GM19043 (cell line): ENCODE measurements at regions not wholly inside any gene's neighbourhood (a gene's known extent, or its start where the extent isn't known, plus 50 kb on each side); places are given as distances from the start of the nearest gene placed in this dataset.
"Not testable (repeated sequence)": the region's sequence is repeated elsewhere in the genome, so short reads cannot be mapped to it uniquely, and the experiment has no call there.

Source experiments
- ATAC-seq: cut with Tn5 transposase; IDR thresholded peaks from one replicate; pipeline ENCODE4 v1.9.1; 2021; ENCODE audit warnings: low read depth; ENCODE audit not compliant: unreplicated experiment

GRCh38 chr11:96964661-96965060 lies 574.8 kb downstream of the JRKL start:
- no peak for ATAC-seq

DNA sequence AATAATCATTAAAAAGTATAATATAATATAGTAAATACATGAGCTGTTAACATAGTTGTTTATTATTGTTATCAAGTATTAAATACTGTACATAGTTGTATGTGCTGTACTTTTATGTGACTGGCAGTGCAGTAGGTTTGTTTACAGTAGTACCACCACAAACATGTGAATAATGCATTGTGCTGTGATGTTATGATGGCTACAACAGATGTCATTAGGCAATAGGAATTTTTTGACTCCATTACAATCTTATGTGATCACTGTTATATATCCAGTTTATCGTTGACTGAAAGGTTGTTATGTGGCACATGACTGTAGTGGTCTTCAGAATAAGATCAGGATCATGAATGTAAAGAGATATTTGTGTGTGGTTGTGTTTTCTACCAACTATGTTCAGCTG lies 577.8 kb downstream of the JRKL start:
- no peak for ATAC-seq

DNA sequence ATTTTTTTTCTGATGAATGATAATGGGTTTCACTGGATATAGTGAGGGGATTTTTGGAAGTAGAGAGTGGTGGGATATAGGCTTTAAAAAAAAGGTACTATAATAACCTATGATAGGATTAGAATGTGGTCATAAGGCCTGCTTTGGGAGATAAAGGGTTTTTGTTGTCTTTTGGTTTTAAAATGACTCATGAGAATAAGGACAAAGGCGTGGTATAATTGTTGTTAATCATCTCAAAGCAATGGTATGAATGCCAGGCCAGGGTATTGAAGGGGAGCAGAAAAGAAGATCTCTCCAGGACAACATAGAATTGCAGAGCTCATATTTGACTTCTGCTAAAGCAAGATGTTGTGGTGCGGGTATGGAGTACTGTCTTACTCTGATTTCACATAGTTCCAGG lies 579.4 kb downstream of the JRKL start:
- ATAC-seq: no peak

GRCh38 chr11:96978751-96979150 lies 588.9 kb downstream of the JRKL start:
- ATAC-seq: no peak

DNA sequence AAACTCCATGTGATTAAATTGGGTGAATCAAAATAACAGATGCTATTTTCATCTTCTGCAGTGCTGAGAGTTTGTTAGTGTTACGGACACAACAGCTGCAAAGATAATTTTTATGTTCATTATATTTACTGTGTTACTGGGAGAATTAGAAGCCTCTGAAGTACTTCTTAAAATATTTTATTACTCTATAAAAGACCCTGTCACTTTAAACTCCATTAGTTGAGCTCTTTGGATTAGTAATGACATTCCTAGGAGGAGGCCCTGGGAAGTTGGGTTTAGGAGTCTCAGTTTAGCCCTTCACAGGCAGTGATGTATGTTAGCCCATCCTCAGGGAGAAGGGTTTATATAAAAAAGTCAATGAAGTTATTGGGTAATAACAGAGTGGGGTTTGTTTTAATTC lies 596.7 kb downstream of the JRKL start:
- ATAC-seq: no peak

- ATAC-seq: no peak
Measured at GRCh38 chr11:96990914-96991313, 601.1 kb downstream of the JRKL start.

DNA sequence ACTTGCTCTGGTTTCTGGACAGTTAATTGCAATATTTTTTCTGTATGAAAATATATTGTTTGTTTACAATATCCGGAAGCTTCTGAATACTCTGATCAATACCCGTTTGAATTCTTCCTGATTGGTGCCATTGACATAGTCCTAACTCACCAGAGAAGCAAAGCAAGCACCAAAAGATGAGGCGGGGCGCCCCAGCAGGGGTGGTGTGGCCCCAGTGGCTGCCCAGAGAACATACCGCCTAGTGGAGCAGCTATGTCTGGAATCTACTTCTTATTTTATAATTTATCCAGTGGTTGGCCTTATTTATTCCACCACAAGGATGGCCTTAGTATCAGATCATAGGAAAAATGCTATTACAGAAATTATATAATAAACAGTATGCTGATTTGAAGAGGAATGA lies 610.7 kb downstream of the JRKL start:
- no peak for ATAC-seq

- ATAC-seq: no peak
Measured at GRCh38 chr11:97007283-97007682, 617.5 kb downstream of the JRKL start.

- ATAC-seq: no peak
Measured at GRCh38 chr11:97009613-97010012, 619.8 kb downstream of the JRKL start.

DNA sequence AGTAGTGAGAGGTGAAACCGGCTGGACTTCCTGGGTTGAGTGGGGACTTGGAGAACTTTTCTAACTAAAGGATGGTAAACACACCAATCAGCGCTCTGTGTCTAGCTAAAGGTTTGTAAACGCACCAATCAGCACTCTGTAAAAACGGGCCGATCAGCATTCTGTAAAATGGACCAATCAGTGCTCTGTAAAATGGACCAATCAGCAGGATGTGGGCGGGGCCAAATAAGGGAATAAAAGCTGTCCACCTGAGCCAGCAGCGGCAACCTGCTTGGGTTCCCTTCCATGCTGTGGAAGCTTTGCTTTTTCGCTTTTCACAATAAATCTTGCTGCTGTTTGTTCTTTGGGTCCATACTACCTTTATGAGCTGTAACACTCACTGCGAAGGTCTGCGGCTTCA lies 621.2 kb downstream of the JRKL start:
- ATAC-seq: not testable (repeated sequence)

DNA sequence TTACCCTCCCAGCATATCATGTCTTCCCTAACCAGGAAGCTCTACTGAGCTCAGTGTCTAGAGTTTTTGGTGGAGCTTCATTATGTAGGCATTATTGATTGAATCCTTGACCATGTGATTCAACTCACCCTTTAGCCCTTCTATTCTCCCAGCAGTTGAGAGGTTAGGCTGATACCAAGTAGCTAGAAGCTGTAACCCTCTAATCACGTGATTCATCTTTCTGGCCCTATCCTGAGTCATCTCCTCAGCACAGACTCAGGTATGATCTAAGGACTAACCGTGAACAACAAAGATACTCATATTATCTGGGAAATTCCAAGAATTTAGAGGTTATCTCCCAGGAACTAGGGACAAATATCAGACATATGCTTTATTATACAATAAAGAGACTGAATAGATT lies 625.5 kb downstream of the JRKL start:
- no peak for ATAC-seq

- ATAC-seq: no peak
Measured at GRCh38 chr11:97019305-97019704, 629.5 kb downstream of the JRKL start.

GRCh38 chr11:97019754-97020153 lies 629.9 kb downstream of the JRKL start:
- no peak for ATAC-seq

GRCh38 chr11:97022955-97023354 lies 633.1 kb downstream of the JRKL start:
- no peak for ATAC-seq

DNA sequence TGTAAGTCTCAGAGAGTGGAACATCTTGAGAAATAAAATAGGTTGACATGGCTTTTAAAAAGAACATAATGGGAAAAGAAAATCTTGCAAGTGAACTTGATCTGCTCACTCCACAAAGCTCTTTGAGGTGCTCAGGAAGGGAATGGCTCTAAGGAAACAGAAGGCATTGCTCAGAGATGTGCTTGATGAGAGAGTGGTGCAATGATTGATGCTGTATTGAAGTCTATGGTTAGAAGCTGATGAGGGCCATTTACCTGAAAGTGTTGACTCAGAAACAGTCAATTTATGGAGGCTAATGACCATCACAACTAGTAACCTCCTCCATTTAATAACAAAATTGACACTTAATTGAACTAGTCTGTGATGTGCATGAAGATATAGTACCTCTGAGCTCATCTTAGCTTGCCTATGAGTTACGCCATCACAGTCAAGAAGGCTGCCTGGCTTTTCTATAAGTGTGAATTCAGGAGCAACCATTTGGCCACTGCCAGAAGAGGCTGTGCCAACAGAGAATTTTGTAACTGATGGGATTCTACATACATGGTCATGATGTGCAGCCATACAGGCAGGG lies 639.1 kb downstream of the JRKL start:
- no peak for ATAC-seq

DNA sequence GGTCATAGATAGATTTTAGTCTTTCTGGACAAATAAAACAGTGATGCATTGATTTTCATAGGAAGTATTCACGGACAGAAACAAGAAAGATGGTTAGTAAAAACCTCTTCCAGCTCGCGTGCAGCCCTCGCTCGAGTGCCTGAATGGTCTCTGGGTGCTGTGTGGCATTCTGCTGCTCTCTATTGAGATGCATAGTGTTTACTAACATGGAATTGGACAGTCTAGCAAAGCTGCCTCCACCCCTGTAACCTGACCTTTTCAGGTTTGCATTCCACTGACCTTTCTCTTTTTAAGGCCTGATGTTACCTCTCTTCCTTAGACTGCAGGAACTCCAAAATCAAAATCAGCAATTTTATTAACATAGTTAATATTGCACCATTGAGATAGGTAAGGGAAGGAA lies 643.4 kb downstream of the JRKL start:
- ATAC-seq: no peak

GRCh38 chr11:97048481-97048880 lies 658.7 kb downstream of the JRKL start:
- no peak for ATAC-seq

DNA sequence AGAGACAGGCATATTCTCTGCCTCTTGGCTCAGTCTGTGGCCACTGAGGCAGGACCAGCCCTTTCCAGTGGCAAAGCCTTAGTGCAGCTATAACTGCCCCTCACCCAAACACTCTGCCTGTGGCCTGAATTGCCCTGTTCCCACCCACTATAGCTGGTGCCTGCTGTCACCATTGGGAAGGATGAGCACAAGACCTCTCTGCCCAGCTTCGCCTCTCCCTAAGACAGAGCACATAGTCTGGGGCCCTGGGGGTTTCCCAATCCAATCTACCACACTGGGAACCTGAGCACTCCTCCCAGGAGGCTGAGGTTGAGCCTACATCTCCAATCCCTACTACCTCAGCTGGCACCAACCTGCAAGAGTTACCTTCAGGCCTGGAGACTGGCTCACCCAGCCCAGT lies 670.4 kb downstream of the JRKL start:
- ATAC-seq: no peak

DNA sequence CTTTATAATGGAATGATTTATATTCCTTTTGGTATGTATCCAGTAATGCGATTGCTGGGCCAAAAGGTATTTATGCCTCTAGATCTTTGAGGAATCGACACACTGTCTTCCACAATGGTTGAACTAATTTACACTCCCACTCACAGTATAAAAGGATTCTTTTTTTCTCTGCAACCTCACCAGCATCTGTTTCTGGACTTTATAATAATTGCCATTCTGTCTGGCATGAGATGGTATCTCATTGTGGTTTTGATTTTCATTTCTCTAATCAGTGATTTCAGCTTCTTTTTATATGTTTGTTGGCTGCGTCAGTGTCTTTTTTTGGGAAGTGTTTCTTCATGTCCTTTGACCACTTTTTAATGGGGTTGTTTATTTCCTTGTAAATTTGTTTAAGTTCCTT lies 679.3 kb downstream of the JRKL start:
- ATAC-seq: no peak

DNA sequence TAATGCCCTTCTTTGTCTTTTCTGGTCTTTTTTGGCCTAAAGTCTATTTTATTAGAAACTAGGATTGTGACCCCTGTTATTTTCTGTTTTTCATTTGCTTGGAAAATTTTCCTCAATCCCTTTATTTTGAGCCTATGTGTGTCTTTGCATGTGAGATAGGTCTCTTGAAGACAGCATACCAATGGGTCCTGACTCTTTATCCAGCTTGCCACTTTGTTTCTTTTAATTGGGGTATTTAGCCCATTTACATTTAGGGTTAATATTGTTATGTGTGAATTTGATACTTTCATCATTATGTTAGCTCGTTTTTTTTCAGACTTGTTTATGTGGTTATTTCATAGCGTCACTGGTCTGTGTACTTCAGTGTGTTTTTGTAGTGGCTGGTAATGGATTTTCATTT lies 682.6 kb downstream of the JRKL start:
- ATAC-seq: no peak

DNA sequence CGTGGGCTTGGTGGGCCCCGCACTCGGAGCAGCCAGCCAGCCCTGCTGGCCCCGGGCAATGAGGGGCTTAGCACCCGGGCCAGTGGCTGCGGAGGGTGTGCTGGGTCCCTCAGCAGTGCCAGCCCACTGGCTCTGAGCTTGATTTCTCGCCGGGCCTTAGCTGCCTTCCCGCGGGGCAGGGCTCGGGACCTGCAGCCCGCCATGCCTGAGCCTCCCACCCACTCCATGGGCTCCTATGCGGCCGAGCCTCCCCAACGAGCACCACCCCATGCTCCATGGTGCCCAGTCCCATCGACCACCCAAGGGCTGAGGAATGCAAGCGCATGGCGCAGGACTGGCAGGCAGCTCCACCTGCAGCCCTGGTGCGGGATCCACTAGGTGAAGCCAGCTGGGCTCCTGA lies 686.9 kb downstream of the JRKL start:
- not testable (repeated sequence) for ATAC-seq

GRCh38 chr11:97078443-97078842 lies 688.6 kb downstream of the JRKL start:
- ATAC-seq: no peak

GRCh38 chr11:97079244-97079643 lies 689.4 kb downstream of the JRKL start:
- ATAC-seq: no peak
